Gastrocnemius medialis (tissue), 4 donors: ENCODE measurements at regions not wholly inside any gene's neighbourhood (a gene's known extent, or its start where the extent isn't known, plus 50 kb on each side); places are given as distances from the start of the nearest gene placed in this dataset.
"Not testable (repeated sequence)": the region's sequence is repeated elsewhere in the genome, so short reads cannot be mapped to it uniquely, and the experiment has no call there.

Experiments
- CTCF ChIP-seq, 5 experiments: fragments of 450-650 bp in 3 of 5; fragments of 200-600 bp in 2 of 5; sonication (generic) in 2 of 5; IDR thresholded peaks in 4 of 5; conservative IDR thresholded peaks in 1 of 5; 1 replicate in 4 of 5; 2 replicates in 1 of 5; pipeline ENCODE4 v1.5.1; 2016 to 2019; ENCODE audit warnings: antibody characterized with exemption in 5 of 5, mild to moderate bottlenecking in 3 of 5, moderate library complexity in 3 of 5
- POLR2A ChIP-seq, 2 donors: fragments of 450-650 bp; IDR thresholded peaks; one replicate each; pipeline ENCODE4 v1.6.1; 2017; ENCODE audit warnings: antibody characterized with exemption in 2 of 2, mild to moderate bottlenecking in 2 of 2, moderate library complexity in 2 of 2

DNA sequence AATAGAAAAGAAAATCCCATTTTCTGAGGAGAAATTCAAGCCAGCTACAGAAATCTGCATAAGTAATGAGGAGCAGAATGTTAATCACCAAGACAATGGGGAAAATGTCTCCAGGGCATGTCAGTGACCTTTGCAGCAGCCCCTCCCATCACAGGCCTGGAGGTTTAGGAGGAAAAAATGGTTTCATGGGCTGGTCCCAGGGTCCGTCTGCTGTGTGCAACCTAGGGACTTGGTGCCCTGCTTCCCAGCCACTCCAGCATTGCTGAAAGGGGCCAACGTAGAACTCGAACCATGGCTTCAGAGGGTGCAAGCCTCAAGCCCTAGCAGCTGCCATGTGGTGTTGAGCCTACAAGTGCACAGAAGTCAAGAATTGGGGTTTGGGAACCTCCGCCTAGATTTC is 116.8 kb downstream of the ENC1 start:
- TF ChIP-seq POLR2A (IDR thresholded peaks at IDR 0.05); CTCF (IDR thresholded peaks at IDR 0.05 in 4 of 5, conservative IDR thresholded peaks at IDR 0.05 in 1 of 5): not testable (repeated sequence)
